WERI-Rb-1 (cell line): ENCODE measurements at regions not wholly inside any gene's neighbourhood (a gene's known extent, or its start where the extent isn't known, plus 50 kb on each side); places are given as distances from the start of the nearest gene placed in this dataset.
"Not testable (repeated sequence)": the region's sequence is repeated elsewhere in the genome, so short reads cannot be mapped to it uniquely, and the experiment has no call there.

Experiments
- DNase-seq: peaks from one replicate; pipeline ENCODE4 v3.0.0-alpha.2; 2020
- H3K27ac ChIP-seq: fragments of 250-450 bp; sonication (Bioruptor Pico); 2 replicates; pipeline ENCODE4 v1.5.1; 2020; ENCODE audit warnings: mild to moderate bottlenecking, moderate library complexity
- H3K27me3 ChIP-seq: fragments of 250-450 bp; sonication (Bioruptor Pico); 2 replicates; pipeline ENCODE4 v1.5.1; 2021; ENCODE audit warnings: mild to moderate bottlenecking, low read depth, moderate library complexity; ENCODE audit not compliant: insufficient read depth, severe bottlenecking
- H3K36me3 ChIP-seq: fragments of 250-450 bp; sonication (Bioruptor Pico); 2 replicates; pipeline ENCODE4 v1.5.1; 2020; ENCODE audit warnings: mild to moderate bottlenecking, moderate library complexity
- H3K4me3 ChIP-seq: 2 replicates; pipeline ENCODE4 v1.5.1; 2011; ENCODE audit warnings: low read depth, mild to moderate bottlenecking, control low read depth, low read length
- H3K9me3 ChIP-seq: fragments of 250-450 bp; sonication (Bioruptor Pico); 2 replicates; pipeline ENCODE4 v1.5.1; 2021; ENCODE audit warnings: mild to moderate bottlenecking, moderate library complexity; ENCODE audit not compliant: severe bottlenecking
- TF ChIP-seq, protein P1 (sequence below): IDR thresholded peaks from 2 replicates; pipeline ENCODE4 v1.5.1; 2011; ENCODE audit warnings: low read depth, mild to moderate bottlenecking, control low read depth, inconsistent platforms, low read length

- Histone ChIP-seq H3K9me3 (no peaks in the 10 kb centered on the region), H3K27ac (no peak overlapping the region), H3K36me3 (no peaks in the 10 kb centered on the region), H3K4me3 (no peak overlapping the region), H3K27me3 (no peaks in the 10 kb centered on the region)
- DNase-seq: no peak
- TF ChIP-seq, protein P1, sequence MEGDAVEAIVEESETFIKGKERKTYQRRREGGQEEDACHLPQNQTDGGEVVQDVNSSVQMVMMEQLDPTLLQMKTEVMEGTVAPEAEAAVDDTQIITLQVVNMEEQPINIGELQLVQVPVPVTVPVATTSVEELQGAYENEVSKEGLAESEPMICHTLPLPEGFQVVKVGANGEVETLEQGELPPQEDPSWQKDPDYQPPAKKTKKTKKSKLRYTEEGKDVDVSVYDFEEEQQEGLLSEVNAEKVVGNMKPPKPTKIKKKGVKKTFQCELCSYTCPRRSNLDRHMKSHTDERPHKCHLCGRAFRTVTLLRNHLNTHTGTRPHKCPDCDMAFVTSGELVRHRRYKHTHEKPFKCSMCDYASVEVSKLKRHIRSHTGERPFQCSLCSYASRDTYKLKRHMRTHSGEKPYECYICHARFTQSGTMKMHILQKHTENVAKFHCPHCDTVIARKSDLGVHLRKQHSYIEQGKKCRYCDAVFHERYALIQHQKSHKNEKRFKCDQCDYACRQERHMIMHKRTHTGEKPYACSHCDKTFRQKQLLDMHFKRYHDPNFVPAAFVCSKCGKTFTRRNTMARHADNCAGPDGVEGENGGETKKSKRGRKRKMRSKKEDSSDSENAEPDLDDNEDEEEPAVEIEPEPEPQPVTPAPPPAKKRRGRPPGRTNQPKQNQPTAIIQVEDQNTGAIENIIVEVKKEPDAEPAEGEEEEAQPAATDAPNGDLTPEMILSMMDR: no peak
Observed at GRCh38 chrX:74207539-74207938, 96.4 kb upstream of the ZCCHC13 start.

DNA sequence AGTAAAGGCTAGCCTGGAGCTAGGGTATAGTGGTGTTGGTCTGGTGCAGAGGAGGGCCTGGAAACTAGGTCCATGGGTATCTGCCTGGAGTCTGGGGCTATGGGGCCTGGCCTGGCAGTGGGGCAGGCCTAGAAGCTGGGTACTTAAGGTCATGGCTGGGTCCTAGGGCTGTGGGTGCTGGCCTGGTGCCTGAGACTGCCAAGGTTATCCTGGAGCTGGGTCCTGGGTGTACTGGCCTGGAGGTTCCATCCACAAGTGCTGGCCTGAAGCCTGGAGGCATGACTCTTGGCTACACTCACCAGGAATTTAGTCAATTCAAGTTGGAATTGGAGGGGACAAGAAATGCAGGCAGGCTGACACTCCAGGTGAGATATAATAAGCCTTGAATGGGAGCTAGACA lies 108.4 kb upstream of the ZCCHC13 start:
- TF ChIP-seq, protein P1: no peak
- Histone ChIP-seq H3K4me3 (no peak overlapping the region), H3K36me3 (no peaks in the 10 kb centered on the region), H3K27ac (no peak overlapping the region), H3K27me3 (peaks cover 3% of the 10 kb centered on the region), H3K9me3 (no peaks in the 10 kb centered on the region)
- DNase-seq: no peak

GRCh38 chrX:74195120-74195519 lies 108.9 kb upstream of the ZCCHC13 start:
- no peak for DNase-seq
- TF ChIP-seq, protein P1: no peak
- Histone ChIP-seq H3K36me3 (no peaks in the 10 kb centered on the region), H3K27me3 (peaks cover 3% of the 10 kb centered on the region), H3K9me3 (no peaks in the 10 kb centered on the region), H3K27ac (no peak overlapping the region), H3K4me3 (no peak overlapping the region)

DNA sequence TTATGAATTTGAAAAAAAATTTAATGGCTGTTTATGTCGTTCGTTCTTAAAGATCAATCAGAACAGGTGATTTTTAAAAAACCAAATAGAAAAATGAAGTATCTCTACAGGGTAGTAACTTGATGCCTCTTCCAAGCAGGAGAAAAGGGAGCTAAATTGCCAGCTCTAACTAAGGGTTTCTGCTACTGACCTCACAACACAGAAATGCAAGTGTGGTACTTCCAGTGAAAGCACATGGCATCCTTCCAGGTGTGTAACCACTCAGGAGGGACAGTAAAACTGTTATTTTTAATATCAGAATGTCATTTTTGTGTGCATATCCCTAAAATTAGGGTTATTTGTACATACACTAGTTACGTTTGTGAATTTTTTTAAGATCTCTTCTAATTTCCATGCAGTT lies 116.8 kb upstream of the ZCCHC13 start:
- Histone ChIP-seq H3K27me3 (no peaks in the 10 kb centered on the region), H3K9me3 (no peaks in the 10 kb centered on the region), H3K4me3 (no peak overlapping the region), H3K36me3 (no peaks in the 10 kb centered on the region), H3K27ac (no peak overlapping the region)
- TF ChIP-seq, protein P1: no peak
- no peak for DNase-seq

DNA sequence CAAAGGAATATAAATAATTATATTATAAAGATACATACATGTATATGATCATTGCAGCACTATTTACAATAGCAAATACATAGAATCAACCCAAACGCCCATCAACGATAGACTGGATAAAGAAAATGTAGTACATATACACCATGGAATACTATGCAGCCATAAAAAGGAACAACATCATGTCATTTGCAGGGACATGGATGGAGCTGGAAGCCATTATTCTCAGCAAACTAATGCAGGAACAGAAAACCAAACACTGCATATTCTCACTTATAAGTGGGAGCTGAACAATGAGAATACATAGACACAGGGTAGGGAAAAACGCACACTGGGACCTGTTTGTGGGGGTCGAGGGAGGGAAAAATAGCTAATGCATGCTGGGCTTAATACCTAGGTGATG lies 120.9 kb upstream of the ZCCHC13 start:
- not testable (repeated sequence) for H3K9me3 ChIP-seq, H3K27ac ChIP-seq, H3K36me3 ChIP-seq, DNase-seq, H3K4me3 ChIP-seq, H3K27me3 ChIP-seq

DNA sequence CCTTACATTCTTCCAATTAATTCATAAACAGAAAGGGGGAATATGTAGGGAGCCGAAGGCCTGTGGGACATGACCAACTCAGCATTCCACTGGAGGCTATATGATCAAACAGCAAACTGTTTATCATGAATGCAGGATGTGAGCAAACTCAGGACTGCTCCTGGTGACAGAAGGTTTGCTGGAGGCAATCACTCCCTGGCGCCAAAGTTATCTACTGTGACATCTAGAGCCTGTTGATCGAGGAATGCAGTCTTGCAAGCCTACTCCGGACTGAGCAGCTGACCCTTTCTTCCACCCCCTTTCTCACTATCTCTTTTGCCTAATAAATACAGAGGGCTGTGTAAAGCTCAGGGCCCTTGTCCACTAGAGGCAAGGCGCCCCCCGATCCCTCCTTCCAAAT lies 122.0 kb upstream of the ZCCHC13 start:
- H3K36me3 ChIP-seq, DNase-seq, H3K9me3 ChIP-seq, H3K27me3 ChIP-seq, H3K27ac ChIP-seq, H3K4me3 ChIP-seq: not testable (repeated sequence)

DNA sequence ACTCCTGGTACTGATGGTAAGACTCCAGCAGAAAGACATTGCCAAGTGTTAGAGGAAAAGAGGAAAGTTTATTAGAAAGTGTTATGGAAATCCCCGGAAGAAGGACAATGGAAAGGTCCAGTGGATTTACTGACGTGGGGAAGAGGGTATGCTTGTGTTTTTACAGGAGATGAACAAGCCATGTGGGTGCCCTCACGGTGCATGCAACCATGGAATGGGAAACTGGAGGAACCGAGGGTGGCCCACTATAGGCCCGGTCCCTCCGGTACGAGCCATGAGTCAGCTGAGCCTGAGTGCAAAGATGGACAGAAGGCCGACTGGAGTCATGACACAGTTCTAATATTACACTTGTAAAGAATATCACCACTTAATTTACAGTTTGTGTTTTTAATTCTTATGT lies 123.3 kb upstream of the ZCCHC13 start:
- Histone ChIP-seq H3K4me3 (no peak overlapping the region), H3K27me3 (peaks cover 7% of the 10 kb centered on the region), H3K27ac (no peak overlapping the region), H3K36me3 (no peaks in the 10 kb centered on the region), H3K9me3 (no peaks in the 10 kb centered on the region)
- DNase-seq: no peak
- TF ChIP-seq, protein P1: no peak
